ENCODE measurements at regions not wholly inside any gene's neighbourhood (a gene's known extent, or its start where the extent isn't known, plus 50 kb on each side); places are given as distances from the start of the nearest gene placed in this dataset.

DNA sequence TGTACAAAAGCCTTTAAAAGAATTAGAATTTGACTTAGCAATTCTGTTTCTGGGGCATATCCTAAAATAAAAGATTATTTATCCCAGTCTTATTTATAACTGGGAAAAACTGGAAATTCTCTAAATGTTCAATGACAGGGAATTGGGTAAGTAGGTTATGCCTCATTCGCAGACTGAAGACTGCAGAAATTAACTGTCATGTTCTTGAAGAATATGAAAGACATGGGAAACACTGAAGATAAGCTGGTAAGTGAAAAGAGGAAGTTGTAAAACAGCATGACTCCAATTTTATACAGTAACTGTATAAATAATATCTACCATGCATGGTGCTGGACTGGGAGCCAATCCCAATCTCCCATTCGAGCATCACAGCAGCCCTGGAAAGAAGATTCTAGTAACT is 50.6 kb upstream of the SLC2A1 start:
- peaks cover 44% of the 10 kb centered on the region for H3K4me1 ChIP-seq (ENCODE audit: control insufficient read depth, insufficient read depth, low read length)
- WGBS, 2 experiments = 67 to 69% methylated on average over 1 of the region's 2 CpGs
- no peak overlapping the region for H3K4me3 ChIP-seq (ENCODE audit: insufficient read depth, low read depth, low read length)
- H3K9me3 ChIP-seq (ENCODE audit: control insufficient read depth, low read length) = no peaks in the 10 kb centered on the region
- H3K27ac ChIP-seq (ENCODE audit: insufficient read depth, low read depth, low read length, poor library complexity, severe bottlenecking) = peak overlapping the region; percentile 96
- no peaks in the 10 kb centered on the region for H3K27me3 ChIP-seq (ENCODE audit: control insufficient read depth, insufficient read depth, low read length, poor library complexity, severe bottlenecking)
- no peaks in the 10 kb centered on the region for H3K36me3 ChIP-seq (ENCODE audit: control insufficient read depth, insufficient read depth, low read length)

DNA sequence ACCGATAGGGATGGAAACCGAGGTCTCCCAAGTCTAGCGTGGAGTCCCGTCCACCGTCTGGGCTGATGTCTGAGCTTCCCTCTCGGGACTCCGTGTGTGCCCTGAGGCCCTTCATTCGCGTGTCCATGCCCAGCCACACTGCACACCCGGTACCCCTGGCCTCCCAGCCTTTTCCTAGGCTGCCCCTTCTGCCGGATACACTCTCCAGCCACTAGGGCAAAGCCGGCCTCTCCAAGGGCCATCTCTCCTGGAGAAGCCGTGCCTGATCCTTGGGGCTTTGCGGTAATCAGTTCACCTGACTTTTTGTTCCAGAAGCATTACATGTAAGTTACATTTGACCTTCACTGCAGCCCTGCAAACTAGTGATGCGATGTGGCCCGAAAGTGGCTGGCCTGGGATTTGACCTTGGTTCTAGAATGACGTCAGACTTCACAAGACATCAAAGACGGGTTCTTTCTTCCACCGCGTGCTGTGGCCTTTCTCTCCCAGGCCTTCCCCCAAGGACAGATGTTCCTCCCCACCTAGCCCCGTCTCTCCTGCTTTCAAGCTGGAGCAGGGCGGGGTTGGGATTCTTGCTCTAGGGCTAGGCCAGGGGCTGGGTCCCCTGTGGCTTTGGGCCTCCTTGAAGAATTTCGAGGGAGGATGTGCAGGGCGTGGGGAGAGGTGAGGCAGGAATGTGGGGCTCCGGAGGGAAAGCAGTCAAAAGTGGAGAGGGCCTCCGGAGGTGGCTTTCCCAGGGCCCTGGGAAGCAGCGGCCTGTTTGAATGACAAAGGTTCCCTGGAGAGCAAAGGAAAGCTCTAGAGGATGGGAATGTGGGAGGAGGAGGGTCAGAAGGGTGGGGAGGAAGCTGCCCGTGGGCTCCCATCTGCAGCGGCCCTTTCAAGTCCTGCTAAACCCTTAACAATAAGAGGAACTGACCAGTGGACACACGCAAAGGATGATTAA is 49.7 kb upstream of the SLC2A1 start:
- 7 to 8% methylated on average over 30 of the region's 30 CpGs for WGBS, 2 experiments
- H3K4me3 ChIP-seq (ENCODE audit: insufficient read depth, low read depth, low read length) = peak overlapping the region; percentile 20
- H3K27ac ChIP-seq (ENCODE audit: insufficient read depth, low read depth, low read length, poor library complexity, severe bottlenecking) = peak overlapping the region; percentile 96
- no peaks in the 10 kb centered on the region for H3K27me3 ChIP-seq (ENCODE audit: control insufficient read depth, insufficient read depth, low read length, poor library complexity, severe bottlenecking)
- no peaks in the 10 kb centered on the region for H3K9me3 ChIP-seq (ENCODE audit: control insufficient read depth, low read length)
- H3K36me3 ChIP-seq (ENCODE audit: control insufficient read depth, insufficient read depth, low read length) = no peaks in the 10 kb centered on the region
- peaks cover 44% of the 10 kb centered on the region for H3K4me1 ChIP-seq (ENCODE audit: control insufficient read depth, insufficient read depth, low read length)

Measured in ectodermal cell (in vitro differentiated cells).